ENCODE measurements at regions not wholly inside any gene's neighbourhood (a gene's known extent, or its start where the extent isn't known, plus 50 kb on each side); places are given as distances from the start of the nearest gene placed in this dataset.

DNA sequence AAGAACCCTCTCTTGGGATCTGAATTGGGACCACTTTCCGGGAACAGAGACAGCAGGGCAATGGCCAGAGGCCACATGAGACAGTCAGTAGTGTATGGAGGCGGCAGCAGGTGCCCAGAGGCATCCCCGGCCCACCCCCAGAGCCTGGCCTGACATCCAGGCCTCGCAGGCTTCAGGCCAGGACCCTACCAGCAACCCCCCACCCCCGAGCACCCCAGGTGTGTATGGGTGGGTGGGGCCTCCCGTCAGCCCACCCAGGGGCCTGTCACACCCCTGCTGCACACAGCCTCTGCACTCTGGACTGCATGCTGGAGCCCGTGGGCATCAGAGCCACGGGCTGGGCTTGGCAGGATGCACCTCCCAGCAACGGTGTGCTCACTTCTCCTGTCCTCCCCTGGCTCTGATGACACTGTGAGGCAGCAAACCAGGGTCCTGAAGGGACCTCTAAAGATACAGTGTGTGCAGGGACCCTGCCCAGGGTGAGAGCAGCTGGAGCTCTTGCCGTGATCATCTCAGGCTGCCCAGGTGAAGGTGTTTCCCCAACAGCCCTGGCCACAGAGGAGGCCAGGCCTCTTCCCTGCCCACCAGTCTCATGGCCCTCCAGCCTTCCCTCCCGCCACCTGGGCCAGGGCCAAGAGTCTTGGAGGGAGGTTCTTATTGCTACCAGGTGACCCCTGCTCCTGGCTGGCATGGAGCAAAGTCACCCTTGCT is 88.8 kb upstream of the SEPTIN5 start:
- no peak for DNase-seq

DNA sequence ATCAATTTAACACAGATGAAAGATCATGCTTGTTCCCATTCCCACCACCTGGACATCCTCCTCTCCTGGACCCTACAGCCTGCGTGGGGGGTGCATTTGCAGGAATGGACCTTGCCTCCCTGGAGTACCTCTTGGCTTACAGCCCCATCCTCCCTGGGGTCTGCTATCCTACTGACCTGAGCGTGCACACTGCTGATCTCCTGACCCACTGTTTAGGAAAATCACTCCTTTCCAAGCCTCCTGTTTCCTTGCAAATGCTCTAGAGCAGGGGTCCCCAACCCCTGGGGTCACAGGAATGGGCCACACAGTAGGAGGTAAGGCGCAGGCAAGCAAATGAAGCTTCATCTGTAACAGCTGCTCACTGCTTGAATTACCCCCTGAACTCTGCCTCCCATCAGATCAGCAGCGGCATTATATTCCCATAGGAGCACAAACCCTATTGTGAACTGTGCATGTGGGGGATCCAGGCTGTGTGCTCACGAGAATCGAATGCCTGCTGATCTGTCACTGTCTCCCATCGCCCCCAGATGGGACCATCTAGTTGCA is 88.2 kb upstream of the SEPTIN5 start:
- DNase-seq, result no peak

DNA sequence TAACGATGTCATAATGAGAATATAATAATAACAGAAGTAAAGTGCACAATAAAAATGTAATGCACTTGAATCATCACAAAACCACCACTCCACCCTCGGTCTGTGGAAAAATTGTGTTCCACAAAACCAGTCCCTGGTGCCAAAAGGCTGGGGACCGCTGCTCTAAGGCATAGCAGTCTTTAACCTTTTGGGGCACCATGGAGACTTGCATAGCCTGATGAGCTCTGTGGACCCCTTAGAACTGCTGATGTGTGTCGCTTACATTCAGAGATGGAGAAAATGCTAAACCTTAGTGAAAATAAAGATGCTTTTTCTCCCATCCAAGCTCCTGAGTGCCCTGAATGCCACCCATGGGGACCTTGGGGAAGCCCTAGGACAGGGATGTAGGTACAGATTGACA is 87.6 kb upstream of the SEPTIN5 start:
- no peak for DNase-seq

DNA sequence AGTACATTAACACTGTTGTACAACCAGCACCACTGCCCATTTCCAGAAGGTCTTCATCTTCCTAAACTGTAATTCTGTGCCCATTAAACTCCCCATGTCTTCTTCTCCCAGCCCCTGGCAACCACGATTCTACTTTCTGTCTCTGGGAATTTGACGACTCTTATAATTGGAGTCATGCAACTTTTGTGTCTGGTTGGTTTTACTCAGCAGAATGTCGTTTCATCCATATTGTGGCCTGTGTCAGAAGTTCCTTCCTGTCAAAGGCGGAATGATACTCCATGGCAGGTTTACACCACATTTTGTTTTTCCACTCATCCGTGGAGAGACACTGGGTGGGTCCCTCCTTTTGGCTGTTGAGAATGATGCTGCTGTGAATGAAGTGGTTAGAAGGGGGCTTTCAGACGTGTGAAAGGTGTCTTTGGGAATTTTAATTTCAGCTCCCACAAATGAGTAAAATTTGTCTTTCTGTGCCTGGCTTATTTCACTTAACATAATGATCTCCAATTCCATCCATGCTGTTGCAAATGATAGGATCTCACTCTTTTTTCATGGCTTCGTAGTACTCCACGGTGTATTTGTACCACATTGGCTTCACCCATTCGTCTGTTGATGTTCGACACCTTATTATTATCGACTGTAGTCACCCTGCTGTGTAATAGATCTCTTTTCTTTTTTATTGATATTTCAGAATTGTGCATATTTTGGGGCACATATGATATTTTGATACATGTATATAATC is 86.1 kb upstream of the SEPTIN5 start:
- no peak for DNase-seq

DNA sequence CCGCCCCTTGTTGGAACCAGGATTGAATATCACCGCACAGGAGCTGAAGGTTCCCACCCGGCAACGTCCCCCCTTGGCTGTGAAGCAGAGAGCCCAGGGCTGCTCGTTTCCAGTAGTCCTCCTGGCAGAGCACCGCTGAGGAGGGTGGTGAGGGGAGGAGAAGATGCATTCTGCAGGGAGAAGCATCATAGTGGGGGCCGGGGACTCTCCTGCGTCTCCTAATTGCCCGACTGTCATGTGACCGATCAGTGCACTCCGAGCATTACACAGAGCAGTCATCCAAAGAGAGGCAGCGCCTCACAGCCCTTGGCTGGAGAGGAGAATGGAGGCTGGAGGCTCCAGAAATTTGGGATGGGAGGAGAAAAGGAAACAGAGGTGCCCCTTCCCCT is 85.0 kb upstream of the SEPTIN5 start:
- DNase-seq, result no peak

DNA sequence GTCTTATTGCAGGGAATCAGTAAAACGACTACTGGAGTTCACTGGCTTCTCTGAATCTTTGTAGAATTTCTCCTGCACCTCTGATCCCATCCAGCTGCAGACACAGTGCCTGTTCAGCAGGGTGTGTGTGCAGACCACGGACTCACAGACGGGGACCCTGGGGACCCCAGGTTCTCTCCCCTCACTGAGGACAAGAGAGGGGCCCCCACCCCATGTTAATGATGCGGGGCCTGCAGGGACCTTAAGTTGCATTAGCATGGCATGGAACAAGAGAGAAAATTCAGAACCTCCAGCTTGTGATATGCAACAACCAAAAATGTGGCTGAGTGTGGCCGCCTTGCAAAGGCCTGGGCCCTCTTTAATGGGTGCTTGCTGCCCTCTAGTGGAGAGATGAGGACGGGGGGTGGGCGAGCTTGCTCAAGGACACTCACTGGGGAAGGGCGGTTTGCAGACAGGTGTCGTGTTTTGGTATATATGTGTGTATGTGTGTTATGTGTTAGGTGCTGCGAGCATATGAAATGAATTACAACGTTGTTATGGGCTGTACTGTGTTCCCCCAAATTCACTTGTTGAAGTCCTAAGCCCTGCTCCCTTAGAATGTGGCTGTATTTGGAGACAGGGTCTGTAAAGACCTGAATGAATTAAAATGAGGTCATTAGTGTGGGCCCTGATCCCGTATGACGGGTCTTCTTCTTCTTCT is 84.4 kb upstream of the SEPTIN5 start:
- DNase-seq, result peak; percentile 90 to 92

DNA sequence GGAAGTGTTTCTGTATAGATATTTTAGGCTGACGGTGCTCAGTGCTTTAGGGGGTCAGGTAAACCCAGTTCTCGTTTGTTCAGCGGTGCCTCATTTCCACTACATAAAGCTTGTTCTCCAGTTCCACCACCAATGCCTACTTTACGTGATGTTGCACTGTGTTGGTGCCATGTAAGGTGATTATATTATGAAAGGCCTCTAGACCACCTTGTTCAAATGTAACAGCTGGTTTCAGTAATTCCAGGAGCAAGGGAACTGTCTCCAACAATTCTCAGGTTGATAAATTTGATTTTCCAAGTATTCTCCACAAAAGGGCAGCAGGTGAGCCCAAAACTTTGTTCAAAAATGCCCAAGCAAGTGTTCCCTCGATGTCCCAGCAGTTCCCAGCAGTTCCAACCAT is 83.7 kb upstream of the SEPTIN5 start:
- DNase-seq, result no peak

DNA sequence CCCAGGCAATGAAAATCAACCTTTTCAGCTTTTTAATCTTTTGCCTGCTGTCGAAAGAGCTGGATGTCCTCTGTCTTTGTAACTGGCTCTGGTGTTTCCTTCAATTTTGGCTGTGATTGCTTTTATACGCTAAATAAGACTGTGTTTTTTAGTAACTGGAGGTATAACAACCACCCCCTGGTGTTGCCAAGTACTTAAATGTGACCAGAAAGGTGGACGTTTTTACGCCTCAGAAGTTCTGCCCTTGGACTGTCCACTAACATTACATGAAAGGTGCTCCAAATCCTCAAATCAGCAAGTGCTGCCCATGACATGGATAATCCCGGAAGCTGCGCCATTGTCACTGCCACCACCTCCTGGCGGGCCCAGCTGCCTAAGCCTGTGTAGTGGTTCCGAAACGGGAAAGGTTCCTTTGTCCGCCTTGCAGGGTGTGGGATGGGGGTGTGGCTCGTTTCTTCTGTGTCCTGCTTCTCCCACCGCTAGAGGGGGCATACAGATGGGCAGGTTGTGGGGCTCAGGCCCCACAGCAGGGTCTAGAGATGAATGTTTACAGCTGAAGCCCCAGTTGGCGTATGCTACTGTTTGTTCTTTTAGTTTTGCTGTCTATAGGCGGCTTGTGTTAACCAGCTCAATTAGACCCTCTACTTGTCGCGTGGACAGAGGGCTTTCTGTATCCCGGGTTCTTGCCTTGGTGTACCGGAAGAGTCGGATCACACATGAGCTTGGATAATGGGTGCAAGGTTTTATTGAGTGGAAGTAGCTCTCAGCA is 82.2 kb upstream of the SEPTIN5 start:
- DNase-seq, result peak in 1 of 2 experiments; percentile 45

DNA sequence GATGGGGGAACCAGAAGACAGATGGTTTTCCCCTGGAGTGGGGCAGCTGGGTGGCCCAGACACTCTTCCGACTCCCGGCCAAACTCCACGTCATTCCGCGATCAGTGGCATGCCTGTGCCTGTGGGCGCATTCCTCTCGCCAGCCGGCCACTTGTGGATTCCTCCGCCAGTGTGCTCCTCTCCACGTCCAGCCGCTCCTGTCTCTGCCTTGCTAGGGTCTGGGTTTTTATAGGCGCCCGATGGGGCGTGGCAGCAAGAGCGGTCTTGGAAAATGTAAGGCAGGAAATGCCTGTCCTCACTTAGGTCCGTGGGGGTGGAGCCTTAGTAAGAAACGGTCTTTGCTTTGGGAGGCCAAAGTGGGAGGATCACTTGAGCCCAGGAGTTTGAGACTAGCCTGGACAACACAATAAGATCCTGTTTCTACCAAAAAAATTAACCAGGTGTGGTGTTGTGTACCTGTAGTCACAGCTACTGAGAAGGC is 81.6 kb upstream of the SEPTIN5 start:
- no peak for DNase-seq

DNA sequence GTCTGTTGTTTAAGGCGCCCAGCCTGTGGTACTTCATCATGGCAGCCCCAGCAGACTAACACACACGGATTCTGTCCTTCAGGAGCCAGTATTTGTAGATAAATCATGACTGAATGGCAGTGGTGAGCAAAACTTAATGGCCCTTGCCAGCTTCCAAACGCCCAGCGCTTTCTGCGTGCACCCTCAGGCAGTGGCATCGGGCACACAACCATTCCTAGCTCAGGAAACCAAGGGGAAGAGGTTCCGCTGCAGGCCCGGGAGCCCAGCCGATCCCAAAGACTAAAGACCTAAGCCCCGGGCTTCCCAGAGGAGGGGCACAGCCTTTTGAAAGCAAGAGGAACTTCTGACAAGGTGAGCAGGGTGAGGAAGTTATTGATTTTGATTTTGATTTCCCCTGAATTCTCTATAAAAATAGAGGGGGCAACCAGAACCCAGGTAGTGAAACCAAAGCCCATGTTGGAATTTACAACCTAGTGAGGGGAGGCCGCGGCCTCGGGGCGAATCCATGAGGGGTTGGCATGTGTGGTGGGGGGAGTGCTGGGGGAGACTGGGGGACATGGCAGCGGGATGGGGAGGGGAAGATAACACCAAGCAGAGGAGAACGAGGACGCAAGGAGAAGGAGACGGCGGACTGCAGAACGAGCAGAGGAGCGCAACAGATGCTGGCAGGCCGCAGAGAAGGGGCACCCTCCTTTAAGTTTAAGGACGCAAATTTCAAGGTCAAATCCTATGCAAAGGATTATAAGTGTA is 79.9 kb upstream of the SEPTIN5 start:
- no peak for DNase-seq

DNA sequence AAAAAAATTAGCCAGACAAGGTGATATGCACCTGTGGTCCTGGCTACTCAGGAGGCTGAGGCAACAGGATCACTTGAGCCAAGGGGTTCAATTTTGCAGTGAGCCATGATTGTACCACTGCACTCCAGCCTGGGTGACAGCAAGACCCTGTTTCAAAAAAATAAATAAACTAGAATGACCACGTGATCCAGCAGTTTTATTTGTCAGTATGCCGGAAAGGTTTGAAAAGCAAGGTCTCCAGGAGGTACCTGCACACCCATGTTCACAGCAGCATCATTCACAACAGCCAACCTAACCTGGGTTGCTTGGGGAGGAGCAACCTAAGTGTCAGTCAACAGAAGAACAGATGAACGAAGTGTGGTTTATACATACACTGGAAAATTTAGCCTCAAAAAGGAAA is 78.7 kb upstream of the SEPTIN5 start:
- DNase-seq, result no peak

DNA sequence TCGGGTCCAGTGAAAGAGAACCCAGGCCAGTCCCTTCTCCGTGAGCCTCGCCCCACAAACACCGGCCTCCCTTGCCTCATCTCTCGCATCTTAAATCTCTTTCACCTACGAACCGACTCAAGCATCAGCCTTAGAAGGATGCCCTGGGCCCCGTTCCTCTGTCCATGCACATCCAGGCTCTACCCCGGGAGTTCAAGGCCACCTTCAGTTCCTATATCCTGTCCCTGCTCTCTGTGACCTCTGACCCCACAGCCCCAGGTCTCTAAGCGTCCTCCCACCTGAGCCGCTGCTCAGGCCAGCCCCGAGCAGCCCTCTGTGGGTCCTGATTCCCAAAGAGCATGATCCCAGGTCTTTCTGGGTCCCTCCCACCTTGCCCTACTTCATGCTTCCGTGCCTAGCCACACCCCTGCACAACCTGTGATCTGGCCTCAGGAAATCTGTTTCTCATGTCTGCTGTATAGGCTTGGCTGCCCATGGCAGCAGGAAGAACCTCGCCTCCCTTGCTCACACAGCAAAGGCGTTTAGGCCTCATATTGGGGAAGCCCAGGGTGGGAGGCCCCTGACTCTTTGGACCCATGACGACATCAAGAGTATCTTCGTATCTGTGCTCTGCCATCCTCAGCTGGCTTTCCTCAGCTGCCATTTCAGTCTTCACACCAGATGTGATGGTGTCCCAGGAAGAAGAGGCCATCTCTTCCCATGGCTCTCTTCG is 77.5 kb upstream of the SEPTIN5 start:
- no peak for DNase-seq

DNA sequence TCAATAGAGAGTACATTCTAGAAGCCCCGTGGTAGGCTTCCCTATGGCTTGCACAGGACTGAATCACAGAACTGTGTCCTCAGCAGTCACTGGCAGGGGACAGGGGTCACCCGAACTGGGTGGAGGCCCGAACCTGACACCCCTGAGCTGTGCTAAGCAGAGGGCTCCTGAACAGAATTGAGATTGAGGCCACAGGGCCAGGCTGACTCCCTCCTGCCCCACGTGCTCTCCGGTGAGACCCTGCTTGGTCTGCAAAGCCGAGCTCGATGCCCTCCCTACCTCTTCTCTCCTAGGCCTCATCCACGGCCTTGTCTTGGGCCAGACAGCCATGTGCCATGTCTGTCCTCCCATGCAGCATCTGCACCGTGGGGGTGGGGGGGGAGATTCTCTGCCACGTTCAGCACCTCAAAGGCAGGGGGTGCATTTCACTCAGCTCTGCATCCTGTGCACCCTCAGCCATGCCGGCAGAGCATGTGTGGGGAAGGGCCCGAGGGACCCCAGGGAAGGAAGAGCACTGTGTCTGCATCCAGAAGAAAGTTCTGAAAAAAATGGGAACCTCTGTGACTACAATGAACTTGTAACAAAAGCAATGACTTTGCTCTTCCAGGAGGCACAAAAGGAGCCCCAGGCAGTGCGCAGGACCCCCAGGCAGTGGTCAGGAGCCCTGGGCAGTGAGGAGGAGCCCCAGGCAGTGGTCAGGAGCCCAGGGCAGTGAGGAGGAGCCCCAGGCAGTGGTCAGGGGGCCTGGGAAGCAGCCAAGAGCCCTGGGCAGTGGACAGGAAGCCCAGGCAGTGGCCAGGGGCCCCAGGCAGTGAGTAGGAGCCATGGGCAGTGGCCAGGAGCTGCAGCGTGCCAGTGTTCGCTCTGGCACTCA is 76.7 kb upstream of the SEPTIN5 start:
- no peak for DNase-seq

DNA sequence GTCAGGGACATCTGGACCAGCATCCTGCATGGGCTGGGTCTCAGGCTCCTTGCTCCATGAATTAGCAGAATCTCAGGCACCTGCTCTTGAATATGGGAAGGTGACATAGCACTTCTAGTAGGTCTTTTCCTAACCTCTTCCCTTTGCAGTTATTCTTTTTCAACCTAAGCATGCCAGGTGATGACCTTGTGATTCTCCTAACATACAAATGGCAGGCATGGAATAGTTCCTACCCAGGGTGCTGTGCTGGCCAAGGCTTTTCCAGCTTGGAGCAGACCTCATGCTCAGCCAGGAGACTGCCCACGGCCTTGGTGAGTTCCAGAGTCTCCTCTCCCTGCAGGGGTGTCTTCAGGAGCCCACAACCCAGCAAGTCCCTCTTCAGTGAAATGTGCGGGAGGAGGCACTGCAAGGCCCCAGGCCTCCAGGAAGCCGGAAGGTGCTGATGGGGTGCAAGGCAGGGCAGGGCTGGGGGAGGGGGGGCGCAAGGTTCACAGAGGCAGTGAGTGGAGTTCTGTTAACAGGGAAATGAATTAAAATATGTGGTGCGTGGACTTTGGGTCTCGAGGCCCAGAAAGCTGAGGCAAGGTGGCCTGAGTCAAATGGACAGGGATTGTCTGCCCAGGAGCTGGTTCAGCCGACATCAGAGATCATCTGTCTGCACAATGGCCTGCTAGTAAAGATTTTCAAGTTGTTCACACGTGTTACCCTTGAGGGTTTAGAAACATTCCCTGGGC is 75.9 kb upstream of the SEPTIN5 start:
- no peak for DNase-seq

DNA sequence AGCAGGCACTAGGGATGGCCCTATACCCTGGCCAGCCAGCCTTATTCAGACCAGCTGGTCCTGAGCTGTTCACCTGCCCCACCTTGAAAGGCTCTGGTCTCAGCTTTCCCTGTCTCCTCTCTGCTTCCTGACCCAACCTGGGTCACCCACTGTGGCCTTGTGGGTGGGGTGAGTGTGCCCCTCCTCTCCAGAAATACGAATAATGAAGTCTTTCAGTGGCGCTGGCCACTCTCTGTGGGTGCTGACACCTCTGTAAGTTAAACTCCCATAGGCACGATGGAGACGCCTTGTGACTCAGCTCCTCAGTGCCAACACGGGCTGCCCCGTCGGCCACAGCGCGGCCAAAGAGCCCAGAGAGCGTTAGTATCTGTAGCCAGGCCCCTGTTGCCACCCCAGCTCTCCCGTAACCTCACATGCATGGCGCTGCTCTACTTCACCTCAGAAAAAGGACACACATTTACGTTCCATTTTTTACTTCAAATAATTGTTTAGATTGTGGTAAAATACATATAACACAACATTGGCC is 74.6 kb upstream of the SEPTIN5 start:
- DNase-seq, result no peak

DNA sequence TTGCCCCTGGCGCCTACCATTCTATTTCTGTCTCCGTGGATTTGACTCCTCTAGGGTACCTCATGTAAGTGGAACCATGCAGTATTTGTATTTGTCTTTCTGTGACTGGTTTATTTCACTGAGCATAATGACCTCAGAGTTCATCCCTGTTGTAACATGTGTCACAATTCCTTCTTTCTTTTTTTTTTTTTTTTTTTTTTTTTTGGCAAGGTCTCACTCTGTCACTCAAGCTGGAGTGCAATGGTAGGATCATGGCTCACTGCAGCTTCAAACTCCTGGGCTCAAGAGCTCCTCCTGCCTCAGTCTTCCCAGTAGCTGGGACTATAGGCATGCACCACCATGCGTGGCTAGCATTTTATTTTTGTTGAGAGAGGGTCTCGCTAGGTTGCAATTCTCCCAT is 74.0 kb upstream of the SEPTIN5 start:
- no peak for DNase-seq

DNA sequence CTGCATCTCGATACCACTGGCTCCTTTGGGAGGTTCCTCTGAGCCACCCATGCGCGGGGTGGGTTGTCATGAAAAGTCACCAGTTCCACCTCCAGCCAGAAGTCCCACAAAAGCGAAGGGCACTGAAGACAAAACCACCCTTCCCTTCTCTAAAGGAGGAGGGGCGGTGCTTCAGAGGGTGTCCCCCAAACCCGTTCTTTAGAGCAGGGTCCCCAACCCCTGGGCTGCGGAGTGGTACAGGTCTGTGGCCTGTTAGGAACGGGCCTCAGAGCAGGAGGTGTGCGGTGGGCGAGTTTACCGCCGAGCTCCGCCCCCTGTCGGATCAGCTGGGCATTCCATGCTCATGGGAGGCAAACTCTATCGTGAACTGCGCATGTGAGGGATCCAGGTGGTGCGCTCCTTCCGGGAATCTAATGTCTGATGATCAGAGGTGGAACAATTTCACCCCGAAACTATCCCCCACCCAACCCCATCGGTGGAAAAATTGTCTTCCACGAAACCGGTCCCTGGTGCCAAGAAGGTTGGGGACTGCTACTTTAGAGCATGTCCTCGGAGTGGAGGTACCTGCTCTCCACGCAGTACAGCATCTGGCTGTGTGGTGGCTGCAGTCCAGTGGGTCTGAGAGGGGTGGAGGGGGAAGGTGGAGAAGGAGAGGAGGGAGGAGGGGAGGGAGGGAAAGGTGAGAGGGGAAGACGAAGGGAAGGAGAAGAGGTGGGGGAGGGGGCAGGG is 72.9 kb upstream of the SEPTIN5 start:
- no peak for DNase-seq

DNA sequence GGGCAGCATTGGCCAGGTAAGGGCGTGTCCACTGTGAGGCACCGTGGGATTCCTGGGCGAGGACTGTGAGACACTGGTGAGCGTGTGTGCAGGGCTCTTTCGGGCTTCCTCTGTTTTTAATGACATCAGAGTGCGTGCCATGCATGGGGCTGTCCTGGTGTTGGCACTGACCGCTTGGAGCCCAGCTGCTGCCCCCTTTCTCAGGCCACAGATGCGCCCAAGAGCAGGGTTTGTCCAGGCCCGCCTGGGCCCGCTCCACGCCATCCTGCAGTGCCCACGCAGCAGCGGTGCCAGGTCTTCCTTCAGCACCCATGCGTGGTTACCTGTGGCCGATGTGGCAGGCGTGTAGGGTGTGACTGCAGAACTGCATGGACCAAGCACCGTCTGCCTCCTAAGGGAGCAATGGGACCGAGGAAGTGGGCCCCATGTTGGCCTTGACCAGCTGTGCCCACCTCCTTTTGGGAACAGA is 72.3 kb upstream of the SEPTIN5 start:
- DNase-seq, result no peak
